PC-3 (cell line): ENCODE measurements at regions not wholly inside any gene's neighbourhood (a gene's known extent, or its start where the extent isn't known, plus 50 kb on each side); places are given as distances from the start of the nearest gene placed in this dataset.

Source experiments
- ATAC-seq: fragments of 200-7000 bp; cut with Tn5 transposase; 2 replicates; pipeline ENCODE4 v1.9.1; 2020; ENCODE audit warnings: mild to moderate bottlenecking, moderate library complexity
- BruUV-seq: library from RNA; stranded (reverse); fragments of 400-500 nt; replicated peaks from 2 replicates; lab custom pipeline; 2021; lab: Mats Ljungman, UMichigan
- CTCF ChIA-PET: fragments of 300-600 bp; sonication (Branson Sonifier 250); formaldehyde crosslinking; loops from one replicate; lab custom pipeline; 2022; ENCODE audit warnings: antibody characterized with exemption; lab: Charles Lee
- POLR2A ChIA-PET: fragments of 300-600 bp; sonication (Branson Sonifier 250); formaldehyde crosslinking; loops from one replicate; lab custom pipeline; 2022; ENCODE audit warnings: antibody characterized with exemption; ENCODE audit not compliant: unreplicated experiment; lab: Charles Lee
- DNase-seq: peaks from one replicate; pipeline ENCODE4 v3.0.0-alpha.2; 2015
- H2AFZ ChIP-seq: fragments of 300-600 bp; sonication (generic); 2 replicates; pipeline ENCODE4 v1.6.0; 2016; ENCODE audit warnings: antibody characterized with exemption, low read length
- H3F3A ChIP-seq: fragments of 300-600 bp; sonication (generic); one replicate; pipeline ENCODE4 v1.6.0; 2017; ENCODE audit warnings: antibody characterized with exemption, low read length, control low read depth, mild to moderate bottlenecking; ENCODE audit not compliant: unreplicated experiment
- H3K27ac ChIP-seq: fragments of 300-600 bp; sonication (generic); 2 replicates; pipeline ENCODE4 v1.5.1; 2016; ENCODE audit warnings: mild to moderate bottlenecking, low read length
- H3K27me3 ChIP-seq: fragments of 300-600 bp; sonication (generic); 2 replicates; pipeline ENCODE4 v1.6.1; 2016; ENCODE audit warnings: low read length, mixed read lengths
- H3K36me3 ChIP-seq: fragments of 300-600 bp; sonication (generic); 2 replicates; pipeline ENCODE4 v1.6.1; 2016; ENCODE audit warnings: low read depth, mixed run types, low read length, mixed read lengths
- H3K4me1 ChIP-seq: fragments of 300-600 bp; sonication (generic); 2 replicates; pipeline ENCODE4 v1.5.1; 2016; ENCODE audit warnings: low read length; ENCODE audit not compliant: insufficient read depth
- H3K4me2 ChIP-seq: fragments of 300-600 bp; sonication (generic); 2 replicates; pipeline ENCODE4 v1.6.0; 2016; ENCODE audit warnings: low read length
- H3K4me3 ChIP-seq: fragments of 300-600 bp; sonication (generic); 2 replicates; pipeline ENCODE4 v1.5.1; 2016; ENCODE audit warnings: mild to moderate bottlenecking, low read length, mixed read lengths
- H3K79me2 ChIP-seq: fragments of 300-600 bp; sonication (generic); 2 replicates; pipeline ENCODE4 v1.6.1; 2017; ENCODE audit warnings: low read length, mixed read lengths
- H3K9ac ChIP-seq: fragments of 300-600 bp; sonication (generic); 2 replicates; pipeline ENCODE4 v1.6.0; 2016; ENCODE audit warnings: mild to moderate bottlenecking, low read length
- H3K9me2 ChIP-seq: fragments of 300-600 bp; sonication (generic); replicated peaks from 2 replicates; pipeline ENCODE4 v1.6.1; 2016; ENCODE audit warnings: mixed run types, low read length, mixed read lengths
- H3K9me3 ChIP-seq: fragments of 300-600 bp; sonication (generic); 2 replicates; pipeline ENCODE4 v1.6.1; 2016; ENCODE audit warnings: low read length, mixed read lengths
- H4K20me1 ChIP-seq: fragments of 300-600 bp; sonication (generic); 2 replicates; pipeline ENCODE4 v1.6.1; 2016; ENCODE audit warnings: low read length, mixed read lengths
- EZH2 ChIP-seq: fragments of 300-600 bp; sonication (generic); IDR thresholded peaks from one replicate; pipeline ENCODE4 v1.6.1; 2017; ENCODE audit warnings: antibody characterized with exemption, mild to moderate bottlenecking, low read length; ENCODE audit not compliant: unreplicated experiment
- EZH2phosphoT487 ChIP-seq: fragments of 300-600 bp; sonication (generic); IDR thresholded peaks from 2 replicates; pipeline ENCODE4 v1.6.1; 2018; ENCODE audit warnings: mild to moderate bottlenecking, antibody characterized with exemption, low read length, borderline replicate concordance
- intact Hi-C: fragments of 100-400 bp; cut with micrococcal nuclease; formaldehyde crosslinking; loops from 2 replicates; pipeline ENCODE4 v1.9.0; 2023
- TF ChIP-seq, protein P1 (sequence below): fragments of 300-600 bp; sonication (generic); conservative IDR thresholded peaks from 2 replicates; pipeline ENCODE4 v1.5.1; 2017; ENCODE audit warnings: antibody characterized with exemption, low read depth, mild to moderate bottlenecking, low read length

DNA sequence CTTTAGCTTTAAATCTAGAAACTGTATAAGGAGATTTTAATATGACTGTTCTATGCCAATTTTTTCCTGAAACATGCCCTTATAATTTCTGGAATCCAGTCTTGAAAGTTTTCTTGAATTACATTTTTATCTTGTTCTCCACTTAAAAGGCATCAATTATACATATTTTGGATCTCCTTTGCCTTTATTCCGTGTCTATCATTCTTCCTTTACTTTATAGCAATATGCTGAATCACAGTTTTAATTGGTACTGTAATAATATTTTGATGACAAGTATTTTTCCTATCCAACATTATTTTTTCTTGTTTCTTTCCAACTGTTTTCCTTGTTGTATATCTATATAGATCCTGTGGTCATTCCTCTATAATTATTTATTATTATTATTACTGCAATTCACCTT, 361.2 kb downstream of the PIK3R1 start:
- Histone ChIP-seq H3K9me2 (no peaks in the 10 kb centered on the region), H3F3A (no peaks in the 10 kb centered on the region), H4K20me1 (no peaks in the 10 kb centered on the region), H3K4me2 (no peak overlapping the region), H3K4me3 (no peak overlapping the region), H3K9ac (no peak overlapping the region), H3K27ac (no peak overlapping the region), H3K27me3 (no peaks in the 10 kb centered on the region), H3K36me3 (no peaks in the 10 kb centered on the region), H3K79me2 (no peaks in the 10 kb centered on the region), H2AFZ (no peak overlapping the region), H3K9me3 (no peaks in the 10 kb centered on the region), H3K4me1 (no peaks in the 10 kb centered on the region)
- ChIA-PET POLR2A (no interaction called here), CTCF (no interaction called here)
- DNase-seq: peak; percentile 1
- no TSS peak for BruUV-seq
- TF ChIP-seq EZH2 (no peak), EZH2phosphoT487 (no peak)
- TF ChIP-seq, protein P1, sequence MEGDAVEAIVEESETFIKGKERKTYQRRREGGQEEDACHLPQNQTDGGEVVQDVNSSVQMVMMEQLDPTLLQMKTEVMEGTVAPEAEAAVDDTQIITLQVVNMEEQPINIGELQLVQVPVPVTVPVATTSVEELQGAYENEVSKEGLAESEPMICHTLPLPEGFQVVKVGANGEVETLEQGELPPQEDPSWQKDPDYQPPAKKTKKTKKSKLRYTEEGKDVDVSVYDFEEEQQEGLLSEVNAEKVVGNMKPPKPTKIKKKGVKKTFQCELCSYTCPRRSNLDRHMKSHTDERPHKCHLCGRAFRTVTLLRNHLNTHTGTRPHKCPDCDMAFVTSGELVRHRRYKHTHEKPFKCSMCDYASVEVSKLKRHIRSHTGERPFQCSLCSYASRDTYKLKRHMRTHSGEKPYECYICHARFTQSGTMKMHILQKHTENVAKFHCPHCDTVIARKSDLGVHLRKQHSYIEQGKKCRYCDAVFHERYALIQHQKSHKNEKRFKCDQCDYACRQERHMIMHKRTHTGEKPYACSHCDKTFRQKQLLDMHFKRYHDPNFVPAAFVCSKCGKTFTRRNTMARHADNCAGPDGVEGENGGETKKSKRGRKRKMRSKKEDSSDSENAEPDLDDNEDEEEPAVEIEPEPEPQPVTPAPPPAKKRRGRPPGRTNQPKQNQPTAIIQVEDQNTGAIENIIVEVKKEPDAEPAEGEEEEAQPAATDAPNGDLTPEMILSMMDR: no peak
- ATAC-seq: no peak
- intact Hi-C loops: no loop called here

DNA sequence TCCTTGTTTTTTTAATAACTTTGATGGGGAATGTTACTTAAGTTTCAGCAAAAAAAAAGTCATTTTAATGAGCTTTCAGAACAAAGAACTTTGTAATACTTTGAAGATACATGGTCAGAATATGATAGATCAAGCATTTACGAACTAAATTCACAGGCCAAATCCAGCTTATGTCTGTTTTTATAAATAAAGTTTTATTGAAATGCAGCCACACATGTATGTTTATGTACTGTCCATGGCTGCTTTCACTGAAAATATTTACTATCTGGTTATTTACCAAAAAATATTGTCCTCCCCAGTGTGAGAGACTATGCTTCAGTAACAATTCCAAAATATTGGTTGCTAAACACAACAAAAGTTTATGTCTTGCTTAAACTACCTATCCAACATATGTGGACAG, 366.7 kb downstream of the PIK3R1 start:
- Histone ChIP-seq H3K9ac (no peak overlapping the region), H3K4me1 (no peaks in the 10 kb centered on the region), H3F3A (no peaks in the 10 kb centered on the region), H4K20me1 (no peaks in the 10 kb centered on the region), H3K9me3 (no peaks in the 10 kb centered on the region), H3K4me2 (no peak overlapping the region), H3K27me3 (no peaks in the 10 kb centered on the region), H3K9me2 (no peaks in the 10 kb centered on the region), H3K79me2 (no peaks in the 10 kb centered on the region), H3K4me3 (no peak overlapping the region), H3K36me3 (no peaks in the 10 kb centered on the region), H2AFZ (no peak overlapping the region), H3K27ac (no peak overlapping the region)
- BruUV-seq: no TSS peak
- intact Hi-C loops: no loop called here
- DNase-seq (no peak), ATAC-seq (no peak)
- TF ChIP-seq EZH2phosphoT487 (no peak), EZH2 (no peak)
- TF ChIP-seq, protein P1: no peak
- ChIA-PET POLR2A (no interaction called here), CTCF (no interaction called here)

DNA sequence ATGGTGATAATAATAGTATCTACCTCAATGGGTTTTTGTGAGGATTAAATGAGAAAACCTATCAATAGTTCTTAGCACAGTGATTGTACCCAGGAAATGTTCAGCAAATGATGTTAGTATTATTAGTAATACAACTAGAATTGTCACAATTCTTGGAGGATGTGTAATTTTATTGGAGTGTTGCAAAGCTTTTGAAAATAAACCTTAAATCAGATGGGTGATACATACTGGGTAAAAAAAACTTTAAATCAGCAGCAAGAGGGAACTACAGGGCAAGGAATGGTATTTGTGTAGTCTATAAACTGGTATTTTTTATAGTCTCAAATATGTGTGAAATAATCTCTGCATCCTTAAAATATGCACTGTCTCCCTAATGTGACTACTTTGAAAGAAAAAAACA, 371.6 kb downstream of the PIK3R1 start:
- Histone ChIP-seq H3K9me2 (no peaks in the 10 kb centered on the region), H3K36me3 (no peaks in the 10 kb centered on the region), H3K27me3 (no peaks in the 10 kb centered on the region), H3K27ac (no peak overlapping the region), H3K79me2 (no peaks in the 10 kb centered on the region), H3K9me3 (no peaks in the 10 kb centered on the region), H3K9ac (no peak overlapping the region), H3K4me1 (no peaks in the 10 kb centered on the region), H3F3A (no peaks in the 10 kb centered on the region), H4K20me1 (no peaks in the 10 kb centered on the region), H2AFZ (no peak overlapping the region), H3K4me3 (no peak overlapping the region), H3K4me2 (no peak overlapping the region)
- POLR2A ChIA-PET: no interaction called here
- CTCF ChIA-PET: no interaction called here
- intact Hi-C loops: no loop called here
- TF ChIP-seq, protein P1: no peak
- TF ChIP-seq EZH2 (no peak), EZH2phosphoT487 (no peak)
- ATAC-seq (no peak), DNase-seq (no peak)
- no TSS peak for BruUV-seq
